Trophoblast cell (in vitro differentiated cells and primary cell): ENCODE measurements at regions not wholly inside any gene's neighbourhood (a gene's known extent, or its start where the extent isn't known, plus 50 kb on each side); places are given as distances from the start of the nearest gene placed in this dataset.
A peak's percentile ranks its signal among the peaks of the same experiment; 100 is the strongest.

ENCODE experiments used
- DNase-seq, 2 donors: peaks; one replicate each; pipeline ENCODE4 v3.0.0-alpha.2; 2016
- H2AFZ ChIP-seq: 2 replicates; pipeline ENCODE4 v1.6.1; 2013; ENCODE audit warnings: low read length, moderate library complexity, mild to moderate bottlenecking; ENCODE audit not compliant: insufficient read depth, poor library complexity
- H2AK5ac ChIP-seq: 2 replicates; pipeline ENCODE4 v1.6.1; 2013; ENCODE audit warnings: mild to moderate bottlenecking, low read length
- H2BK120ac ChIP-seq: 2 replicates; pipeline ENCODE4 v1.6.1; 2013; ENCODE audit warnings: low read length, mild to moderate bottlenecking, moderate library complexity; ENCODE audit not compliant: insufficient read depth, poor library complexity
- H2BK12ac ChIP-seq: 2 replicates; pipeline ENCODE4 v1.6.1; 2013; ENCODE audit warnings: mild to moderate bottlenecking, low read length, moderate library complexity
- H2BK5ac ChIP-seq: 2 replicates; pipeline ENCODE4 v1.6.1; 2013; ENCODE audit warnings: low read length, low read depth, moderate library complexity, mild to moderate bottlenecking; ENCODE audit not compliant: poor library complexity
- H3K14ac ChIP-seq: 2 replicates; pipeline ENCODE4 v1.6.1; 2013; ENCODE audit warnings: mild to moderate bottlenecking, low read length
- H3K18ac ChIP-seq: 2 replicates; pipeline ENCODE4 v1.6.1; 2013; ENCODE audit warnings: mild to moderate bottlenecking, low read length
- H3K23ac ChIP-seq: 2 replicates; pipeline ENCODE4 v1.6.1; 2013; ENCODE audit warnings: low read length
- H3K27ac ChIP-seq: 2 replicates; pipeline ENCODE4 v1.5.1; 2013; ENCODE audit warnings: low read depth, mild to moderate bottlenecking, inconsistent platforms, low read length, moderate library complexity
- H3K27me3 ChIP-seq: 2 replicates; pipeline ENCODE4 v1.6.1; 2013; ENCODE audit warnings: inconsistent platforms, mild to moderate bottlenecking, low read length, moderate library complexity; ENCODE audit not compliant: insufficient read depth
- H3K36me3 ChIP-seq, 2 experiments: 1 replicate in 1 of 2; 2 replicates in 1 of 2; pipeline ENCODE4 v1.6.1; 2013; ENCODE audit warnings: low read length in 2 of 2, mild to moderate bottlenecking in 2 of 2, moderate library complexity in 1 of 2; ENCODE audit not compliant: insufficient read depth in 2 of 2, control insufficient read depth in 1 of 2
- H3K4ac ChIP-seq: 2 replicates; pipeline ENCODE4 v1.6.1; 2013; ENCODE audit warnings: low read depth, mild to moderate bottlenecking, low read length, moderate library complexity
- H3K4me1 ChIP-seq, 2 experiments: 1 replicate in 1 of 2; 2 replicates in 1 of 2; pipeline ENCODE4 v1.6.1; 2013; ENCODE audit warnings: low read length in 2 of 2, mild to moderate bottlenecking in 2 of 2, moderate library complexity in 1 of 2; ENCODE audit not compliant: insufficient read depth in 2 of 2, control insufficient read depth in 1 of 2
- H3K4me2 ChIP-seq: 2 replicates; pipeline ENCODE4 v1.6.1; 2013; ENCODE audit warnings: inconsistent platforms, mild to moderate bottlenecking, low read length, moderate library complexity
- H3K4me3 ChIP-seq: 2 replicates; pipeline ENCODE4 v1.5.1; 2013; ENCODE audit warnings: mild to moderate bottlenecking, low read depth, low read length, inconsistent platforms
- H3K79me1 ChIP-seq: one replicate; pipeline ENCODE4 v1.6.1; 2013; ENCODE audit warnings: low read length
- H3K79me2 ChIP-seq: 2 replicates; pipeline ENCODE4 v1.6.1; 2013; ENCODE audit warnings: low read length, mild to moderate bottlenecking; ENCODE audit not compliant: control insufficient read depth, insufficient read depth, poor library complexity
- H3K9ac ChIP-seq: 2 replicates; pipeline ENCODE4 v1.6.1; 2013; ENCODE audit warnings: mild to moderate bottlenecking, low read length
- H3K9me3 ChIP-seq: 2 replicates; pipeline ENCODE4 v1.6.1; 2013; ENCODE audit warnings: low read depth, mild to moderate bottlenecking, control low read depth, inconsistent platforms, low read length; ENCODE audit not compliant: insufficient read depth
- H4K12ac ChIP-seq: 2 replicates; pipeline ENCODE4 v1.6.1; 2013; ENCODE audit warnings: low read depth, mild to moderate bottlenecking, low read length, moderate library complexity
- H4K8ac ChIP-seq: 2 replicates; pipeline ENCODE4 v1.6.1; 2013; ENCODE audit warnings: low read depth, mild to moderate bottlenecking, low read length, moderate library complexity
- H4K91ac ChIP-seq: one replicate; pipeline ENCODE4 v1.6.1; 2013; ENCODE audit warnings: low read depth, mild to moderate bottlenecking, low read length, moderate library complexity
- WGBS: extraction: QIAGEN DNeasy Blood & Tissue Kit; methylation state at CpG from one replicate; pipeline ENCODE4 v1.1.7; 2013; ENCODE audit warnings: missing lambda C conversion rate; ENCODE audit not compliant: insufficient read length, insufficient coverage; ENCODE audit errors: extremely low coverage; 5-methylcytosine and 5-hydroxymethylcytosine counted together

DNA sequence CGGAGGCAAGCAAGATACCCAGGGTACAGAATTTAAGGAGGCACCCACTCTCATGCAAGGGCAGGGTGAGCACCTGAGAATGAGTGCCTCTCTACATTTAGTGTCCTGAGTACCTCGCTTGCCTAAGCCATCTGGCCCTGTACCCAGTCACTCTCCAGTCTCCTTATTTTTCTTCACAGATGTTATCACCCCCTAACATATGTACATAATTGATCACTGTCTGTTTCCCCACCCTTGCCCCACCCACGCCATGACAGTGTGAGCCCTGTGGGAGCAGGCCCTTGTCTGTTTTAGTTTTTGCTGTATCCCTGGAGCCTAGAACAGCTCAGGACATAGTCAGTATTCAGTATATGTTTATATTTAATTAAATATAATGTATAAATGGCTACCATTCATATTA, 113.6 kb downstream of the SPRY1 start:
- Histone ChIP-seq H3K9me3 (no peaks in the 10 kb centered on the region), H3K18ac (no peak overlapping the region), H2AK5ac (no peak overlapping the region), H3K4me3 (no peak overlapping the region), H3K4ac (no peak overlapping the region), H2BK12ac (no peak overlapping the region), H3K27me3 (no peaks in the 10 kb centered on the region), H3K23ac (no peak overlapping the region), H3K4me2 (no peak overlapping the region), H3K14ac (no peak overlapping the region), H2BK120ac (no peak overlapping the region), H4K8ac (no peak overlapping the region), H3K79me2 (peaks cover 2% of the 10 kb centered on the region), H3K27ac (no peak overlapping the region), H2AFZ (no peak overlapping the region), H4K12ac (no peak overlapping the region), H3K9ac (no peak overlapping the region), H3K36me3 (no peaks in the 10 kb centered on the region), H2BK5ac (no peak overlapping the region), H3K4me1 (peaks cover 2 to 3% of the 10 kb centered on the region in 2 experiments), H3K79me1 (peaks cover 8% of the 10 kb centered on the region), H4K91ac (no peak overlapping the region)
- no peak for DNase-seq
- no CpG with 5 or more reads among the region's 3 CpGs for WGBS

DNA sequence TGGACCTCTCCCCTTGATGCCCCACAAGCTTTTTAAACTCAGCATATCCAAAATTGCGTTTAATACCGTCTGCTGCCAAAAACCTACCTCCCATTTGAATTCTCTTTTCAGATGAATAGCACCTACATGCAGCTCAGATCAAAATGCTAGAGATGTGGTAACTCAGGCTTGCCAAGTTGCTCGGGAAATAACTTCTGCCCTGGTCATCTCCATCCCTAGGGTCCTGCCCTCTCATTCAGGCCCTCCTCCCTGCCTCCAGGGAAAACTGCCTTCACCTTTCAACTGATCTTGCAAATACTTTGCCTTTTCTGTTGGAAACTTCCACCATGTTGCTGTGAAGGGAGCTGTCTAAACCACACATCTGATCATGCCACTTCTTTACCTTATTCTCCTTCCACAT, 114.1 kb downstream of the SPRY1 start:
- no peak overlapping the region for H3K18ac ChIP-seq
- H3K14ac ChIP-seq, result no peak overlapping the region
- no peak overlapping the region for H2AK5ac ChIP-seq
- no peak overlapping the region for H2BK12ac ChIP-seq
- no peaks in the 10 kb centered on the region for H3K36me3 ChIP-seq
- no CpG with 5 or more reads among the region's 3 CpGs for WGBS
- H3K27me3 ChIP-seq, result no peaks in the 10 kb centered on the region
- no peak overlapping the region for H2BK5ac ChIP-seq
- no peak overlapping the region for H2BK120ac ChIP-seq
- H3K79me1 ChIP-seq, result peaks cover 4% of the 10 kb centered on the region
- no peak overlapping the region for H3K27ac ChIP-seq
- H3K4ac ChIP-seq, result no peak overlapping the region
- peaks cover 0 to 2% of the 10 kb centered on the region in 2 experiments for H3K4me1 ChIP-seq
- no peaks in the 10 kb centered on the region for H3K9me3 ChIP-seq
- H4K91ac ChIP-seq, result no peak overlapping the region
- peaks cover under 1% of the 10 kb centered on the region for H3K79me2 ChIP-seq
- no peak overlapping the region for H3K4me2 ChIP-seq
- H3K9ac ChIP-seq, result no peak overlapping the region
- no peak overlapping the region for H3K23ac ChIP-seq
- H4K12ac ChIP-seq, result no peak overlapping the region
- no peak overlapping the region for H4K8ac ChIP-seq
- DNase-seq, result peak; percentile 70 to 91
- H3K4me3 ChIP-seq, result no peak overlapping the region
- H2AFZ ChIP-seq, result no peak overlapping the region

DNA sequence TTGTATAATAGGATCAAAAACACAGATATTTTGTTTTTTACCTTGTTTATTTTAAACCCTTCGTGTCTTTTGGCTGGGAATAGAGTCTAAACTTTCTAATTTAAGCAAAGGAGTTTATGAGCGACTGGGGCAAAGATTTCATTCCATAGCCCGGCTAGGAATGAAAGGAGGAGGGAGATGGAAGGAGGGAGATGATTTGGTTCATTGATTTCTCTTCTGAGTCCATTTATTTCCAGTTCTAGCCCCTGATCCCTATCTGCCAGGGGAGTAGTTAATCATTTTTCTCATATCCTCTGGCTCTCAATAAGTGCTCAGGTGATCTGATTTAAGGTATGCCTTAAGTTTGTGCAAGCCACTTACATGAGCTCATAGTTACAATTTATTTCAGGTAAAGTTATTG, 120.0 kb downstream of the SPRY1 start:
- no peak overlapping the region for H2BK12ac ChIP-seq
- H2AK5ac ChIP-seq, result no peak overlapping the region
- H3K18ac ChIP-seq, result no peak overlapping the region
- H4K8ac ChIP-seq, result no peak overlapping the region
- H3K4me2 ChIP-seq, result no peak overlapping the region
- no peaks in the 10 kb centered on the region for H3K79me1 ChIP-seq
- H3K14ac ChIP-seq, result no peak overlapping the region
- H3K4ac ChIP-seq, result no peak overlapping the region
- DNase-seq, result no peak
- H4K12ac ChIP-seq, result no peak overlapping the region
- no peak overlapping the region for H3K4me3 ChIP-seq
- H3K4me1 ChIP-seq, result no peaks in the 10 kb centered on the region
- no peaks in the 10 kb centered on the region for H3K36me3 ChIP-seq
- no peak overlapping the region for H3K9ac ChIP-seq
- H2BK5ac ChIP-seq, result no peak overlapping the region
- no peak overlapping the region for H2BK120ac ChIP-seq
- no peaks in the 10 kb centered on the region for H3K79me2 ChIP-seq
- H4K91ac ChIP-seq, result no peak overlapping the region
- H2AFZ ChIP-seq, result no peak overlapping the region
- no CpG with 5 or more reads among the region's 3 CpGs for WGBS
- no peaks in the 10 kb centered on the region for H3K27me3 ChIP-seq
- H3K23ac ChIP-seq, result no peak overlapping the region
- H3K27ac ChIP-seq, result no peak overlapping the region
- no peaks in the 10 kb centered on the region for H3K9me3 ChIP-seq

DNA sequence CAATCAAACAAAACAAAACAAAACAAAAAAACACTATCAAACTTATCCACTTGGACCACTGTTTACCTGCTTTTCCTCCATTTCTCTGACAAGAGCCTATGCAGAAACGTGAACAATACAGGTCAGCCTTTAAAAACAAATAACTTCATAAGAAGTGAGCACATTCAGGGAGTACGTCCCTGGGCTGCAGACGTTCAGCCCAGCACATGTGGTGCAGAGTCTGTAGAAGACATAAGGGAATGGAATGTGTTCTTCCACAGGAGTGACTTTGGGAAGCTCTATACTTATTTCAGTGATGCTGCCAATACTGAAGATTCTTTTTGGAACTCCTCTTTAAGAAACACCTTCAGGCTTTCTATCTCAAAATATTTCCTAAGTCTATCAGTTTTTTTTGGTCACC, 120.6 kb downstream of the SPRY1 start:
- Histone ChIP-seq H2BK5ac (no peak overlapping the region), H3K4me1 (no peaks in the 10 kb centered on the region), H2AK5ac (no peak overlapping the region), H2BK120ac (no peak overlapping the region), H3K18ac (no peak overlapping the region), H2AFZ (no peak overlapping the region), H3K79me2 (no peaks in the 10 kb centered on the region), H3K23ac (no peak overlapping the region), H2BK12ac (no peak overlapping the region), H3K27ac (no peak overlapping the region), H3K14ac (no peak overlapping the region), H4K12ac (no peak overlapping the region), H4K91ac (no peak overlapping the region), H3K4me2 (no peak overlapping the region), H3K36me3 (no peaks in the 10 kb centered on the region), H3K9me3 (no peaks in the 10 kb centered on the region), H4K8ac (no peak overlapping the region), H3K27me3 (no peaks in the 10 kb centered on the region), H3K4ac (no peak overlapping the region), H3K79me1 (no peaks in the 10 kb centered on the region), H3K4me3 (no peak overlapping the region), H3K9ac (no peak overlapping the region)
- no peak for DNase-seq
- WGBS, result no CpG with 5 or more reads among the region's 3 CpGs
